Astrocyte of the cerebellum (primary cell): ENCODE measurements at regions not wholly inside any gene's neighbourhood (a gene's known extent, or its start where the extent isn't known, plus 50 kb on each side); places are given as distances from the start of the nearest gene placed in this dataset.

Experiments
- DNase-seq: peaks from one replicate; pipeline ENCODE4 v3.0.0-alpha.2; 2011; ENCODE audit warnings: low read depth
- H3K4me3 ChIP-seq: 2 replicates; pipeline ENCODE4 v1.5.1; 2011; ENCODE audit warnings: mild to moderate bottlenecking, low read depth, low read length, moderate library complexity
- in situ Hi-C: cut with HindIII; loops from 2 replicates; pipeline ENCODE4 v1.10.0; 2017; ENCODE audit warnings: low sequenced_read_pairs
- TF ChIP-seq, protein P1 (sequence below): IDR thresholded peaks from 2 replicates; pipeline ENCODE4 v1.5.1; 2012; ENCODE audit warnings: low read length, low read depth, moderate library complexity, mild to moderate bottlenecking; ENCODE audit errors: missing control alignments

DNA sequence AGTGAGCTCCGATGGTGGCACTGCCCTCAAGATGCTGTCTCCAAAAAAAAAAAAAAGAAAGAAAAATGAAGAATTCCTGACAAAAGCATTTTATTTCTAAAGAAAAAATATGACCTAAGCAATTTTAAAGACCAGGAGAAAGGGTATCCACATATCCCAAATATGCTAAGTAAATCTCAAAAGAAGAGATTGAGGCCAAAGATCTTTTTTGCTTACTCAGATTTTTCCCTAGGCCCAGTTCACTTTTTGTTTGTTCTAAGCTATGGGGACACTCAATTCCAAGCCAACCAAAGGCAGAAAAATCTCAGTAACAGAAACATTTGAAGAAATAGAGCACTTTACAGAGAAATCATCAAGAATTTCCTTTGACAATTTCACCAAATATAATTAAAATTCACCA, 150.8 kb downstream of the SOX9 start:
- in situ Hi-C loops = no loop called here
- no peak for DNase-seq

DNA sequence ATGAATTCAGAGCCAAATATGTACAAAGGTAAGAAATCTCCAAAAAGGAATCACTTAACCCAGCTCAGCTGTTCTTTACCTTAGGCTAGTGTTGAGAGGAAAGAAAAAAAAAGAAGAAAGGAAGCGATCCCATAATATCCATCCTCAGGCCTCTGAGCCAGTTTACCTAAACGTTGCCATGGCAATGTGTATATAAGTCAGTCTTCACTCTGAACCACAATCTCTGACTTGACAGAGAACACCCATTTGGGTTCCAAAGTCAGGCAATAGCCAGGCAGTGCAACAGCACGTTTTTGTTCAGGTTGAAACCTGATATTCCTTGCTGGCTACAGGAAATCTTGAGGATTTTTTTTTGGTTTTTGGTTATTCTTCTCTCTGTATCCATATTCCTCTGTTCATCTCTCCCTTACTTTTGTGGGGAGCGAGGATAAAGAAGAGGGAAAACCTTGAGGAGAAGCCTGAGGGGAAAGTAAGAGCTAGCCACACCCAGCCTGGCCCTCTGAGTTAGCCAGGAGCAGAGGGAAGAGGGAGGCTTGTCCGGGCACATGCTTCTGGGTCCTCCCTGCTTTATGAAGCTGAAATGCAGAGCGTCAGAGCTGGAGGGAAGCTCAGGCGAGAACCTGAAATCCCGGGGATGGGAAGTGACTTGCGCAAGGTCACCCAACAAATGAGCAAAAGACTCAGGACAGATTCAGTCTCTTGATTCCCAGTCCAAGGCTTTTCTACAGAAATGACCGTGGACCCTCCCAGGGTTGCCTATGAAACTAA, 152.7 kb downstream of the SOX9 start:
- no peak overlapping the region for H3K4me3 ChIP-seq
- in situ Hi-C loops = no loop called here
- DNase-seq = no peak
- TF ChIP-seq, protein P1, sequence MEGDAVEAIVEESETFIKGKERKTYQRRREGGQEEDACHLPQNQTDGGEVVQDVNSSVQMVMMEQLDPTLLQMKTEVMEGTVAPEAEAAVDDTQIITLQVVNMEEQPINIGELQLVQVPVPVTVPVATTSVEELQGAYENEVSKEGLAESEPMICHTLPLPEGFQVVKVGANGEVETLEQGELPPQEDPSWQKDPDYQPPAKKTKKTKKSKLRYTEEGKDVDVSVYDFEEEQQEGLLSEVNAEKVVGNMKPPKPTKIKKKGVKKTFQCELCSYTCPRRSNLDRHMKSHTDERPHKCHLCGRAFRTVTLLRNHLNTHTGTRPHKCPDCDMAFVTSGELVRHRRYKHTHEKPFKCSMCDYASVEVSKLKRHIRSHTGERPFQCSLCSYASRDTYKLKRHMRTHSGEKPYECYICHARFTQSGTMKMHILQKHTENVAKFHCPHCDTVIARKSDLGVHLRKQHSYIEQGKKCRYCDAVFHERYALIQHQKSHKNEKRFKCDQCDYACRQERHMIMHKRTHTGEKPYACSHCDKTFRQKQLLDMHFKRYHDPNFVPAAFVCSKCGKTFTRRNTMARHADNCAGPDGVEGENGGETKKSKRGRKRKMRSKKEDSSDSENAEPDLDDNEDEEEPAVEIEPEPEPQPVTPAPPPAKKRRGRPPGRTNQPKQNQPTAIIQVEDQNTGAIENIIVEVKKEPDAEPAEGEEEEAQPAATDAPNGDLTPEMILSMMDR = no peak

More for the DNA sequence above, 150.8 kb downstream of the SOX9 start:
- TF ChIP-seq, protein P1 = no peak
- H3K4me3 ChIP-seq = no peak overlapping the region

DNA sequence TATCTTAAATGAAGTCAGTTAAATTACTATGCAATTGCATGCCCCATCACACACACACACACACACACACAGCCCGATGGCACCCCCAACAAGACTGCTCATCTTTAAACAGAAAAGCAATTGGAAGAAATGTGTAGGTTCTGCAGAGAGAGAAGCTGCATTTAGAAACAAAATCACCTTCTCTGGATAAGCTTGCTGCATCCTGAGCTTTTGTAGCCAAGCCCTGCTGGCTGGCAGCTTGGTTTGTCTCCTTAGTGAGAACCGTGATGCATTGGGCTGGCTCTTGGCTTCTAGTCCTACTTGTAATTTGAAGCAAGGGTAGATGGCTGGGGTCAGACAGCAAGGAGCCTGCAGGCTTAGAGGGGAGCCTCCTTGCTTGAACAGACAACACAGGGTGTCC, 153.8 kb downstream of the SOX9 start:
- in situ Hi-C loops = no loop called here
- no peak for DNase-seq
- TF ChIP-seq, protein P1 = no peak
- H3K4me3 ChIP-seq = no peak overlapping the region

DNA sequence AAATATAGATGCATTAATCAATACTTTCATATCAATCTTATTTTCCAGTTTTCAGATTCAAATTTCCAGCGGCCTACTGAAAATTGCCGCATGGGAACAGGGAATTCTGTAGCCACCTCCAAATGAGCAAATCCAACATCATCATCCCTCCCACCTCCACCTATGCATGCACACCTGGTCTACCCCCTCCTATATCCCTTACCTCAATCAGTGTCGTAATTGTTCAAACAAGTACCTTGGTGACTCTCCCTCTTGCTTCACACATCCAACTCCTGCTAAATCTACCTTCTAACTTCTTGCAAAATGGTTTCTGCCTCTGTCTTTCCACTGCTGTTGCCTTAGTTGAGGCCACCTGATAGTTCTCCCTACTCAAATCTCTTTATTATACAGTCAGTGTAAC, 160.1 kb downstream of the SOX9 start:
- in situ Hi-C loops = no loop called here
- H3K4me3 ChIP-seq = no peak overlapping the region
- TF ChIP-seq, protein P1 = no peak
- no peak for DNase-seq

DNA sequence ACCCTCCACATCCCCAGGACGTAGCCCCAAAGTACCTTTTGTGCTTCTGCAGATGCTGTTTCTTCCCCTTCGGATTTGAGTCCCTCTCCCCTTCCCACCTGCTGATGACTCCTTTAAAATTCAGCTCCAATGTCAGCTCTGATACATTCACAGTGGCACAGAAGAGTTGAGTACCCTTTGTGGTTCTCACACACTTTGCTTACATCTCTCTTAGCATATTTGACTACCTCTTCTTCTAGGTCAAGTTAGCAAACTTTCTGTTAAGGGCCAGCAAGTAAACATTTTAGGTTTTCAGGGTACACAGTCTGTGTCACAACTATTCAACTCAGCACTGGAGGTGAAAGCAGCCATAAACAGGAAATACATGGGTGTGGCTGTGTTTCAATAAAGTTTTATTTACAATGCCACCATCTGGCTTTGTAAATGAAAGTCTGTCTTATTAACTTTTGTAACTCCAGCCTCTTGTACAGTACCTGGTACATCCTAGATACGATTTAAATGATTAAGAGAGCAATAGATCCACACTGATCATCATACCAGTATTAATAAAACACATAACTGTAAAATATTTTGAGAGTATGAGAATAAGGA, 161.7 kb downstream of the SOX9 start:
- DNase-seq = no peak
- H3K4me3 ChIP-seq = no peak overlapping the region
- in situ Hi-C loops = no loop called here
- TF ChIP-seq, protein P1 = no peak

DNA sequence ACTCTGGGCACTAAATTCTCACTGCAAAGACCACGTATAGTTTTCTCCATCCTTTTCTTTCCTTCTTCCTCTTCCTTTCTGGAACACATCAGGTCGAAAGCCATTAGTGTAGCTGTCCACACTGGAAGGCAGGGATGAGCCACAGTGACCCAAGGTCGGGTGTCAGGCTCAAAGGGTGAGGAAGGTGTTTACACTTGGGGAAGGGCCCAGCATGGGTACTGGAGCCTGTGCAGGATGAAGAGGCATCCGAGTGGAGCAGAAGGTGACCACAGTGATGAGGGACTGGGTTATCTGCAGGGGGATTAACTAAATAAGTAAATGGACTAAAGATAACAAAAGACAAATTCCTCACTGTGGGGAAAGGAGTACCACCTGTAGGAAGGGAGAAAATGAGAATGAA, 164.0 kb downstream of the SOX9 start:
- in situ Hi-C loops = no loop called here
- no peak for DNase-seq
- TF ChIP-seq, protein P1 = no peak
- H3K4me3 ChIP-seq = no peak overlapping the region
